Stomach (tissue), 8 donors: ENCODE measurements at regions not wholly inside any gene's neighbourhood (a gene's known extent, or its start where the extent isn't known, plus 50 kb on each side); places are given as distances from the start of the nearest gene placed in this dataset.

ENCODE experiments used
- DNase-seq, 2 donors: peaks; one replicate each; pipeline versions ENCODE4 v3.0.0 to v3.0.0-alpha.2; 2013 to 2019
- H3K27ac ChIP-seq, 5 donors: fragments of 200-600 bp in 4 of 5; sonication (generic) in 4 of 5; one replicate each; pipeline ENCODE4 v1.5.1; 2013 to 2019; ENCODE audit warnings: mild to moderate bottlenecking in 1 of 5, moderate library complexity in 1 of 5
- H3K27me3 ChIP-seq, 3 donors: fragments of 200-600 bp; sonication (generic); one replicate each; pipeline ENCODE4 v1.5.1; 2017 to 2019; ENCODE audit warnings: mixed run types in 1 of 3
- H3K36me3 ChIP-seq, 4 donors: fragments of 200-600 bp; sonication (generic); 1 replicate in 3 of 4; 2 replicates in 1 of 4; pipeline ENCODE4 v1.5.1; 2016 to 2019
- H3K4me1 ChIP-seq, 4 donors: fragments of 200-600 bp; sonication (generic); one replicate each; pipeline ENCODE4 v1.5.1; 2016 to 2019
- H3K4me3 ChIP-seq, 4 donors: fragments of 200-600 bp; sonication (generic) in 3 of 4; one replicate each; pipeline ENCODE4 v1.5.1; 2016 to 2019; ENCODE audit warnings: mild to moderate bottlenecking in 1 of 4
- H3K9me3 ChIP-seq, 4 donors: fragments of 200-600 bp; sonication (generic); one replicate each; pipeline ENCODE4 v1.5.1; 2016 to 2019
- CTCF ChIP-seq, 7 experiments: fragments of 450-650 bp in 4 of 7; fragments of 200-600 bp in 3 of 7; sonication (generic) in 3 of 7; IDR thresholded peaks; one replicate each; pipeline ENCODE4 v1.5.1; 2016 to 2019; ENCODE audit warnings: antibody characterized with exemption in 7 of 7, control low read depth in 2 of 7, mild to moderate bottlenecking in 1 of 7
- EP300 ChIP-seq: sonication (generic); formaldehyde crosslinking; IDR thresholded peaks from one replicate; pipeline ENCODE4 v1.6.1; 2017; ENCODE audit warnings: antibody characterized with exemption
- POLR2A ChIP-seq, 4 donors: fragments of 450-650 bp; IDR thresholded peaks; one replicate each; pipeline ENCODE4 v1.6.1; 2016; ENCODE audit warnings: antibody characterized with exemption in 4 of 4, control low read depth in 2 of 4, mild to moderate bottlenecking in 1 of 4, moderate library complexity in 1 of 4
- POLR2AphosphoS5 ChIP-seq, 3 donors: sonication (generic); formaldehyde crosslinking; IDR thresholded peaks; one replicate each; pipeline ENCODE4 v1.6.1; 2016; ENCODE audit warnings: antibody characterized with exemption in 3 of 3
- WGBS, 5 donors: extraction: QIAGEN DNeasy Blood & Tissue Kit in 3 of 5; methylation state at CpG; one replicate each; pipeline versions ENCODE4 v1.1.5 to v1.1.7; 2013 to 2018; 5-methylcytosine and 5-hydroxymethylcytosine counted together
- intact Hi-C: fragments of 100-400 bp; cut with DNase I; formaldehyde crosslinking; loops from one replicate; pipeline ENCODE4 v1.15.1; 2023; ENCODE audit warnings: low total_unique reads
- donor health status: healthy with polysubstance abuse.
- donor health status: Bipolar disorder and iron deficiency.
- donor health status: healthy.

- WGBS, 5 donors = 70 to 93% (median 87%) methylated on average over 5 of the region's 5 CpGs
Measured at GRCh38 chr14:98551028-98551427, 721.0 kb downstream of the BCL11B start.

GRCh38 chr14:98555440-98555839 is 716.6 kb downstream of the BCL11B start:
- DNase-seq = no peak
- no peaks in the 10 kb centered on the region for H3K27me3 ChIP-seq
- no peak overlapping the region for H3K4me3 ChIP-seq
- TF ChIP-seq EP300 (no peak), CTCF (IDR thresholded peaks at IDR 0.05) (no peak), POLR2A (IDR thresholded peaks at IDR 0.05) (no peak), POLR2AphosphoS5 (IDR thresholded peaks at IDR 0.05) (no peak)
- no peaks in the 10 kb centered on the region for H3K4me1 ChIP-seq
- H3K36me3 ChIP-seq = no peaks in the 10 kb centered on the region
- H3K9me3 ChIP-seq = no peaks in the 10 kb centered on the region
- WGBS, 5 donors = 35 to 93% (median 82%) methylated on average over 1 of the region's 1 CpG
- no peak overlapping the region for H3K27ac ChIP-seq
- intact Hi-C loops = no loop called here

More at GRCh38 chr14:98551028-98551427, 721.0 kb downstream of the BCL11B start:
- Histone ChIP-seq H3K27me3 (no peaks in the 10 kb centered on the region), H3K27ac (no peak overlapping the region), H3K9me3 (no peaks in the 10 kb centered on the region), H3K4me1 (no peaks in the 10 kb centered on the region), H3K36me3 (no peaks in the 10 kb centered on the region), H3K4me3 (no peak overlapping the region)
- DNase-seq = no peak
- TF ChIP-seq POLR2AphosphoS5 (IDR thresholded peaks at IDR 0.05) (no peak), CTCF (IDR thresholded peaks at IDR 0.05) (no peak), POLR2A (IDR thresholded peaks at IDR 0.05) (no peak), EP300 (no peak)
- intact Hi-C loops = no loop called here

GRCh38 chr14:98564006-98564405 is 708.0 kb downstream of the BCL11B start:
- H3K9me3 ChIP-seq = no peaks in the 10 kb centered on the region
- TF ChIP-seq POLR2AphosphoS5 (IDR thresholded peaks at IDR 0.05) (no peak), EP300 (no peak), POLR2A (IDR thresholded peaks at IDR 0.05) (no peak), CTCF (IDR thresholded peaks at IDR 0.05) (no peak)
- no peak overlapping the region for H3K27ac ChIP-seq
- peaks cover 0 to 6% (median 0%) of the 10 kb centered on the region in 3 donors for H3K27me3 ChIP-seq
- DNase-seq = no peak
- no peaks in the 10 kb centered on the region for H3K4me1 ChIP-seq
- WGBS, 5 donors = 14 to 40% (median 29%) methylated on average over 5 of the region's 5 CpGs
- H3K4me3 ChIP-seq = no peak overlapping the region
- no peaks in the 10 kb centered on the region for H3K36me3 ChIP-seq
- intact Hi-C loops = no loop called here

GRCh38 chr14:98564541-98564940 is 707.5 kb downstream of the BCL11B start:
- TF ChIP-seq POLR2AphosphoS5 (IDR thresholded peaks at IDR 0.05) = no peak
- TF ChIP-seq CTCF (IDR thresholded peaks at IDR 0.05) = no peak
- TF ChIP-seq POLR2A (IDR thresholded peaks at IDR 0.05) = no peak
- TF ChIP-seq EP300 = no peak
- intact Hi-C loops = no loop called here
- H3K4me3 ChIP-seq = no peak overlapping the region

More at GRCh38 chr14:98564541-98564940, 707.5 kb downstream of the BCL11B start:
- no peak for DNase-seq
- H3K9me3 ChIP-seq = no peaks in the 10 kb centered on the region
- H3K27ac ChIP-seq = no peak overlapping the region
- no peaks in the 10 kb centered on the region for H3K4me1 ChIP-seq
- peaks cover 0 to 6% (median 0%) of the 10 kb centered on the region in 3 donors for H3K27me3 ChIP-seq
- H3K36me3 ChIP-seq = no peaks in the 10 kb centered on the region
